ENCODE measurements at regions not wholly inside any gene's neighbourhood (a gene's known extent, or its start where the extent isn't known, plus 50 kb on each side); places are given as distances from the start of the nearest gene placed in this dataset.

GRCh38 chr11:116384407-116384806 lies 388.4 kb downstream of the BUD13 start:
- Histone ChIP-seq H3K9me3 (ENCODE audit: control insufficient read depth, insufficient read depth, low read length) (no peaks in the 10 kb centered on the region), H3K36me3 (ENCODE audit: control insufficient read depth, insufficient read depth, low read length) (no peaks in the 10 kb centered on the region), H3K4me1 (ENCODE audit: control insufficient read depth, insufficient read depth, low read length) (peaks cover 3% of the 10 kb centered on the region), H3K27ac (ENCODE audit: low read depth, low read length) (no peak overlapping the region), H3K4me3 (ENCODE audit: low read depth, low read length) (no peak overlapping the region), H3K27me3 (ENCODE audit: control insufficient read depth, insufficient read depth, low read length) (no peaks in the 10 kb centered on the region)
- WGBS (ENCODE audit: insufficient coverage), result 54% methylated on average over 3 of the region's 5 CpGs
- peak in 1 of 6 donors; percentile 50 for DNase-seq (ENCODE audit: low read depth in 4 of 6, low spot score in 6 of 6)

GRCh38 chr11:116379185-116379828 lies 393.5 kb downstream of the BUD13 start:
- WGBS (ENCODE audit: insufficient coverage), result 56% methylated on average over 6 of the region's 7 CpGs

GRCh38 chr11:116376547-116376946 lies 396.2 kb downstream of the BUD13 start:
- Histone ChIP-seq H3K4me3 (ENCODE audit: low read depth, low read length) (no peak overlapping the region), H3K9me3 (ENCODE audit: control insufficient read depth, insufficient read depth, low read length) (no peaks in the 10 kb centered on the region), H3K4me1 (ENCODE audit: control insufficient read depth, insufficient read depth, low read length) (peaks cover 13% of the 10 kb centered on the region), H3K27me3 (ENCODE audit: control insufficient read depth, insufficient read depth, low read length) (no peaks in the 10 kb centered on the region), H3K27ac (ENCODE audit: low read depth, low read length) (no peak overlapping the region), H3K36me3 (ENCODE audit: control insufficient read depth, insufficient read depth, low read length) (no peaks in the 10 kb centered on the region)
- WGBS (ENCODE audit: insufficient coverage), result 100% methylated on average over 1 of the region's 1 CpG
- no peak for DNase-seq (ENCODE audit: low read depth in 4 of 6, low spot score in 6 of 6)

More at GRCh38 chr11:116379185-116379828, 393.5 kb downstream of the BUD13 start:
- no peak overlapping the region for H3K27ac ChIP-seq (ENCODE audit: low read depth, low read length)
- DNase-seq (ENCODE audit: low read depth in 4 of 6, low spot score in 6 of 6), result peak in 3 of 6 donors; percentile 28 to 74 (median 29)
- no peaks in the 10 kb centered on the region for H3K36me3 ChIP-seq (ENCODE audit: control insufficient read depth, insufficient read depth, low read length)
- no peaks in the 10 kb centered on the region for H3K4me1 ChIP-seq (ENCODE audit: control insufficient read depth, insufficient read depth, low read length)
- no peak overlapping the region for H3K4me3 ChIP-seq (ENCODE audit: low read depth, low read length)
- H3K9me3 ChIP-seq (ENCODE audit: control insufficient read depth, insufficient read depth, low read length), result no peaks in the 10 kb centered on the region
- H3K27me3 ChIP-seq (ENCODE audit: control insufficient read depth, insufficient read depth, low read length), result no peaks in the 10 kb centered on the region

- WGBS (ENCODE audit: insufficient coverage), result no CpG with 5 or more reads among the region's 1 CpG
- no peaks in the 10 kb centered on the region for H3K36me3 ChIP-seq (ENCODE audit: control insufficient read depth, insufficient read depth, low read length)
- H3K27me3 ChIP-seq (ENCODE audit: control insufficient read depth, insufficient read depth, low read length), result no peaks in the 10 kb centered on the region
- no peak for DNase-seq (ENCODE audit: low read depth in 4 of 6, low spot score in 6 of 6)
- no peaks in the 10 kb centered on the region for H3K9me3 ChIP-seq (ENCODE audit: control insufficient read depth, insufficient read depth, low read length)
- H3K4me1 ChIP-seq (ENCODE audit: control insufficient read depth, insufficient read depth, low read length), result peaks cover 18% of the 10 kb centered on the region
- no peak overlapping the region for H3K27ac ChIP-seq (ENCODE audit: low read depth, low read length)
- H3K4me3 ChIP-seq (ENCODE audit: low read depth, low read length), result no peak overlapping the region
Observed at GRCh38 chr11:116376054-116376453, 396.7 kb downstream of the BUD13 start.

GRCh38 chr11:116375221-116375620 lies 397.6 kb downstream of the BUD13 start:
- Histone ChIP-seq H3K4me3 (ENCODE audit: low read depth, low read length) (no peak overlapping the region), H3K9me3 (ENCODE audit: control insufficient read depth, insufficient read depth, low read length) (no peaks in the 10 kb centered on the region), H3K4me1 (ENCODE audit: control insufficient read depth, insufficient read depth, low read length) (peaks cover 19% of the 10 kb centered on the region), H3K27ac (ENCODE audit: low read depth, low read length) (no peak overlapping the region), H3K27me3 (ENCODE audit: control insufficient read depth, insufficient read depth, low read length) (no peaks in the 10 kb centered on the region), H3K36me3 (ENCODE audit: control insufficient read depth, insufficient read depth, low read length) (no peaks in the 10 kb centered on the region)
- DNase-seq (ENCODE audit: low read depth in 4 of 6, low spot score in 6 of 6), result no peak
- no CpG with 5 or more reads among the region's 1 CpG for WGBS (ENCODE audit: insufficient coverage)

GRCh38 chr11:116374085-116374484 lies 398.7 kb downstream of the BUD13 start:
- Histone ChIP-seq H3K4me3 (ENCODE audit: low read depth, low read length) (no peak overlapping the region), H3K4me1 (ENCODE audit: control insufficient read depth, insufficient read depth, low read length) (peaks cover 19% of the 10 kb centered on the region), H3K27me3 (ENCODE audit: control insufficient read depth, insufficient read depth, low read length) (no peaks in the 10 kb centered on the region), H3K27ac (ENCODE audit: low read depth, low read length) (no peak overlapping the region), H3K36me3 (ENCODE audit: control insufficient read depth, insufficient read depth, low read length) (no peaks in the 10 kb centered on the region), H3K9me3 (ENCODE audit: control insufficient read depth, insufficient read depth, low read length) (no peaks in the 10 kb centered on the region)
- 91% methylated on average over 1 of the region's 1 CpG for whole genome bisulfite sequencing (ENCODE audit: insufficient coverage)
- DNase-seq (ENCODE audit: low read depth in 4 of 6, low spot score in 6 of 6), result no peak

GRCh38 chr11:116373104-116373944 lies 399.5 kb downstream of the BUD13 start:
- 62% methylated on average over 6 of the region's 10 CpGs for WGBS (ENCODE audit: insufficient coverage)
- H3K4me3 ChIP-seq (ENCODE audit: low read depth, low read length), result no peak overlapping the region
- peaks cover 19% of the 10 kb centered on the region for H3K4me1 ChIP-seq (ENCODE audit: control insufficient read depth, insufficient read depth, low read length)
- H3K27me3 ChIP-seq (ENCODE audit: control insufficient read depth, insufficient read depth, low read length), result no peaks in the 10 kb centered on the region
- no peak overlapping the region for H3K27ac ChIP-seq (ENCODE audit: low read depth, low read length)
- H3K36me3 ChIP-seq (ENCODE audit: control insufficient read depth, insufficient read depth, low read length), result no peaks in the 10 kb centered on the region
- DNase-seq (ENCODE audit: low read depth in 4 of 6, low spot score in 6 of 6), result peak in 4 of 6 donors; percentile 46 to 96 (median 67)
- no peaks in the 10 kb centered on the region for H3K9me3 ChIP-seq (ENCODE audit: control insufficient read depth, insufficient read depth, low read length)

GRCh38 chr11:116371146-116371545 lies 401.6 kb downstream of the BUD13 start:
- no CpG with 5 or more reads among the region's 3 CpGs for WGBS (ENCODE audit: insufficient coverage)
- H3K4me1 ChIP-seq (ENCODE audit: control insufficient read depth, insufficient read depth, low read length), result peaks cover 23% of the 10 kb centered on the region
- H3K4me3 ChIP-seq (ENCODE audit: low read depth, low read length), result no peak overlapping the region
- H3K27ac ChIP-seq (ENCODE audit: low read depth, low read length), result no peak overlapping the region
- no peaks in the 10 kb centered on the region for H3K36me3 ChIP-seq (ENCODE audit: control insufficient read depth, insufficient read depth, low read length)
- DNase-seq (ENCODE audit: low read depth in 4 of 6, low spot score in 6 of 6), result no peak
- H3K9me3 ChIP-seq (ENCODE audit: control insufficient read depth, insufficient read depth, low read length), result no peaks in the 10 kb centered on the region
- H3K27me3 ChIP-seq (ENCODE audit: control insufficient read depth, insufficient read depth, low read length), result no peaks in the 10 kb centered on the region

- Histone ChIP-seq H3K9me3 (ENCODE audit: control insufficient read depth, insufficient read depth, low read length) (no peaks in the 10 kb centered on the region), H3K36me3 (ENCODE audit: control insufficient read depth, insufficient read depth, low read length) (no peaks in the 10 kb centered on the region), H3K27ac (ENCODE audit: low read depth, low read length) (no peak overlapping the region), H3K4me3 (ENCODE audit: low read depth, low read length) (no peak overlapping the region), H3K4me1 (ENCODE audit: control insufficient read depth, insufficient read depth, low read length) (peaks cover 23% of the 10 kb centered on the region), H3K27me3 (ENCODE audit: control insufficient read depth, insufficient read depth, low read length) (no peaks in the 10 kb centered on the region)
- DNase-seq (ENCODE audit: low read depth in 4 of 6, low spot score in 6 of 6), result no peak
- WGBS (ENCODE audit: insufficient coverage), result 65% methylated on average over 4 of the region's 5 CpGs
Observed at GRCh38 chr11:116368784-116369183, 404.0 kb downstream of the BUD13 start.
